Ovary (tissue), 7 donors: ENCODE measurements at regions not wholly inside any gene's neighbourhood (a gene's known extent, or its start where the extent isn't known, plus 50 kb on each side); places are given as distances from the start of the nearest gene placed in this dataset.
"Not testable (repeated sequence)": the region's sequence is repeated elsewhere in the genome, so short reads cannot be mapped to it uniquely, and the experiment has no call there.

Experiments
- DNase-seq, 5 donors: peaks; one replicate each; pipeline ENCODE4 v3.0.0-alpha.2; 2019 to 2020
- H3K27ac ChIP-seq, 2 donors: fragments of 200-600 bp; one replicate each; pipeline versions ENCODE4 v1.5.1 to v1.8.0; 2019 to 2022
- H3K27me3 ChIP-seq: fragments of 200-600 bp; one replicate; pipeline ENCODE4 v1.8.0; 2022
- H3K36me3 ChIP-seq: fragments of 200-600 bp; sonication (generic); one replicate; pipeline ENCODE4 v1.5.1; 2019
- H3K4me1 ChIP-seq: one replicate; pipeline ENCODE4 v1.8.1; 2013; ENCODE audit warnings: mild to moderate bottlenecking, moderate library complexity; ENCODE audit not compliant: insufficient read depth
- H3K4me3 ChIP-seq: fragments of 200-600 bp; sonication (generic); one replicate; pipeline ENCODE4 v1.5.1; 2017
- H3K9me3 ChIP-seq, 2 donors: fragments of 200-600 bp in 1 of 2; sonication (generic) in 1 of 2; one replicate each; pipeline versions ENCODE4 v1.5.1 to v1.8.1; 2013 to 2019; ENCODE audit warnings: mild to moderate bottlenecking in 1 of 2, moderate library complexity in 1 of 2
- CTCF ChIP-seq, 3 donors: fragments of 450-650 bp in 2 of 3; fragments of 200-600 bp in 1 of 3; IDR thresholded peaks; one replicate each; pipeline versions ENCODE4 v1.5.1 to v1.8.0; 2016 to 2022; ENCODE audit warnings: antibody characterized with exemption in 3 of 3, mild to moderate bottlenecking in 1 of 3
- POLR2A ChIP-seq: fragments of 450-650 bp; IDR thresholded peaks from one replicate; pipeline ENCODE4 v1.6.1; 2017; ENCODE audit warnings: antibody characterized with exemption, mild to moderate bottlenecking, moderate library complexity
- WGBS, 3 donors: extraction: QIAGEN DNeasy Blood & Tissue Kit in 1 of 3; methylation state at CpG; one replicate each; pipeline versions ENCODE4 v1.1.5 to v1.1.7; 2013 to 2017; 5-methylcytosine and 5-hydroxymethylcytosine counted together
- intact Hi-C, 4 donors: fragments of 100-400 bp; cut with DNase I; formaldehyde crosslinking; loops; one replicate each; pipeline versions ENCODE4 v1.11.0 to v1.15.1; 2022 to 2023
- donor health status: DM: no; HTN: no; CAD: no; lungs with moderate emphysema.
- donor health status: DM: no; HTN: no; CAD: no.
- donor health status: Bipolar disorder and iron deficiency.
- donor health status: DM: no; HTN: no; CAD: no.
- donor health status: DM: yes; HTN: yes; CAD: no.

- intact Hi-C loops, result no loop called here
- Histone ChIP-seq H3K9me3 (no peaks in the 10 kb centered on the region), H3K27ac (no peak overlapping the region), H3K4me3 (no peak overlapping the region), H3K4me1 (no peaks in the 10 kb centered on the region), H3K36me3 (no peaks in the 10 kb centered on the region), H3K27me3 (no peaks in the 10 kb centered on the region)
- no peak for TF ChIP-seq POLR2A
- 92 to 94% (median 92%) methylated on average over 4 of the region's 4 CpGs for WGBS, 3 donors
- DNase-seq, result no peak
Observed at GRCh38 chr4:9608300-9608699, 164.1 kb downstream of the DEFB131A start.

GRCh38 chr4:9610321-9610720 lies 166.1 kb downstream of the DEFB131A start:
- WGBS, 3 donors, result 88 to 95% (median 93%) methylated on average over 2 of the region's 2 CpGs
- H3K9me3 ChIP-seq, intact Hi-C loops: not testable (repeated sequence)

GRCh38 chr4:9611101-9611500 lies 166.9 kb downstream of the DEFB131A start:
- no peaks in the 10 kb centered on the region for H3K4me1 ChIP-seq
- TF ChIP-seq POLR2A, result no peak
- 31 to 32% (median 32%) methylated on average over 3 of the region's 3 CpGs for WGBS, 3 donors
- H3K36me3 ChIP-seq, result no peaks in the 10 kb centered on the region
- no peak for DNase-seq
- H3K9me3 ChIP-seq, result no peaks in the 10 kb centered on the region
- intact Hi-C loops, result no loop called here
- H3K4me3 ChIP-seq, result no peak overlapping the region
- no peak overlapping the region for H3K27ac ChIP-seq
- H3K27me3 ChIP-seq, result no peaks in the 10 kb centered on the region

More at GRCh38 chr4:9610321-9610720, 166.1 kb downstream of the DEFB131A start:
- H3K36me3 ChIP-seq, H3K4me3 ChIP-seq, H3K27ac ChIP-seq, DNase-seq, H3K27me3 ChIP-seq, H3K4me1 ChIP-seq: not testable (repeated sequence)

GRCh38 chr4:9636411-9636810 lies 145.0 kb upstream of the DRD5 start:
- H3K36me3 ChIP-seq, H3K4me3 ChIP-seq, intact Hi-C loops, H3K27me3 ChIP-seq, DNase-seq, H3K4me1 ChIP-seq, H3K9me3 ChIP-seq, H3K27ac ChIP-seq: not testable (repeated sequence)
- 90 to 95% (median 94%) methylated on average over 3 of the region's 3 CpGs for WGBS, 3 donors

GRCh38 chr4:9659678-9660077 lies 121.8 kb upstream of the DRD5 start:
- peak in 1 of 3 donors; percentile 32 for TF ChIP-seq CTCF (IDR thresholded peaks at IDR 0.05)
- WGBS, 3 donors, result 8 to 14% (median 14%) methylated on average over 14 of the region's 14 CpGs
- H3K4me3 ChIP-seq, H3K27ac ChIP-seq, H3K36me3 ChIP-seq, intact Hi-C loops, H3K9me3 ChIP-seq, H3K27me3 ChIP-seq, H3K4me1 ChIP-seq: not testable (repeated sequence)
- peak in 2 of 5 donors; percentile 16 to 21 for DNase-seq

GRCh38 chr4:9660955-9661354 lies 120.5 kb upstream of the DRD5 start:
- DNase-seq, H3K4me3 ChIP-seq, H3K4me1 ChIP-seq, intact Hi-C loops, H3K27ac ChIP-seq, H3K27me3 ChIP-seq, H3K9me3 ChIP-seq, H3K36me3 ChIP-seq: not testable (repeated sequence)
- WGBS, 3 donors, result 26 to 42% (median 39%) methylated on average over 4 of the region's 4 CpGs

GRCh38 chr4:9670725-9671124 lies 110.7 kb upstream of the DRD5 start:
- H3K9me3 ChIP-seq, H3K4me3 ChIP-seq, H3K36me3 ChIP-seq, intact Hi-C loops, H3K4me1 ChIP-seq, H3K27me3 ChIP-seq, H3K27ac ChIP-seq: not testable (repeated sequence)
- 15 to 18% (median 17%) methylated on average over 10 to 11 of the region's 11 CpGs for WGBS, 3 donors
- DNase-seq, result peak; percentile 48 to 73 (median 67)

GRCh38 chr4:9677357-9677756 lies 104.1 kb upstream of the DRD5 start:
- DNase-seq, H3K27me3 ChIP-seq, H3K4me1 ChIP-seq, H3K27ac ChIP-seq, H3K4me3 ChIP-seq, H3K36me3 ChIP-seq, H3K9me3 ChIP-seq, intact Hi-C loops: not testable (repeated sequence)
- WGBS, 3 donors, result 94 to 96% (median 95%) methylated on average over 10 of the region's 10 CpGs
